HFFc6 (cell line): ENCODE measurements at regions not wholly inside any gene's neighbourhood (a gene's known extent, or its start where the extent isn't known, plus 50 kb on each side); places are given as distances from the start of the nearest gene placed in this dataset.

Experiments used
- DNase-seq: peaks from one replicate; pipeline ENCODE4 v3.0.0-alpha.2; 2018
- H3K27ac Mint-ChIP-seq: 2 replicates; pipeline ENCODE4 v1.8.0; 2020; ENCODE audit warnings: mild to moderate bottlenecking, mixed read lengths
- H3K27me3 Mint-ChIP-seq: 2 replicates; pipeline ENCODE4 v1.8.0; 2021; ENCODE audit warnings: mild to moderate bottlenecking, moderate library complexity, mixed read lengths; ENCODE audit not compliant: insufficient read depth
- H3K36me3 Mint-ChIP-seq: 2 replicates; pipeline ENCODE4 v1.8.0; 2021; ENCODE audit warnings: low read depth, mixed read lengths
- H3K4me1 Mint-ChIP-seq: 2 replicates; pipeline ENCODE4 v1.8.0; 2020; ENCODE audit warnings: low read depth, mixed read lengths
- H3K4me3 Mint-ChIP-seq: 2 replicates; pipeline ENCODE4 v1.8.0; 2020; ENCODE audit warnings: mild to moderate bottlenecking, moderate library complexity, mixed read lengths
- H3K9me3 Mint-ChIP-seq: 2 replicates; pipeline ENCODE4 v1.8.0; 2020; ENCODE audit warnings: mild to moderate bottlenecking, mixed read lengths
- CTCF ChIP-seq: fragments of 200-600 bp; sonication (generic); IDR thresholded peaks from 2 replicates; pipeline ENCODE4 v1.5.0; 2021; ENCODE audit warnings: antibody characterized with exemption, mild to moderate bottlenecking

- peaks cover 13% of the 10 kb centered on the region for H3K27me3 Mint-ChIP-seq
- no peak overlapping the region for H3K4me3 Mint-ChIP-seq
- TF ChIP-seq CTCF = no peak
- no peak overlapping the region for H3K27ac Mint-ChIP-seq
- no peak for DNase-seq
- no peaks in the 10 kb centered on the region for H3K36me3 Mint-ChIP-seq
- no peaks in the 10 kb centered on the region for H3K9me3 Mint-ChIP-seq
- no peaks in the 10 kb centered on the region for H3K4me1 Mint-ChIP-seq
Observed at GRCh38 chr2:128654408-128654807, 335.7 kb upstream of the HS6ST1 start.

DNA sequence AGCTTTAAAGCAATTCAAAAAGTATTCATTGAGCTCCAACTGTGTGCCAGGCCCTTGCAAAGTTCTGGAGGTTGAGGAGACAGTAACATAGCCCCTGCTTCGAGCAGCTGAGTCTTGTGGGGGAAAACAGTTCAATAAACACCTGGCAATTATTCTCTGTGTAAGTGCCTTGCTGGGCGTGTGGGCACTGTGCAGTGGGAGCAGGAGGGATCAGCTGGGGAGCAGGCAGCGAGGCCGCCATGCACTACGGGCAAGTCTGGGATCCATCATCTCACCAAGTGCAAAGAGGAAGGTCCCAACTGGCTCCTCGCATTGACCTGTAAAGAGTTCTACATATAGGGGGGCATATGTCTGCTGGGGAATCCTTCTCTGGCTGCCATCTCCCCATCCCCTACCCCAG lies 342.2 kb upstream of the HS6ST1 start:
- DNase-seq = no peak
- Mint-ChIP-seq H3K4me3 (no peak overlapping the region), H3K27me3 (peaks cover 26% of the 10 kb centered on the region), H3K36me3 (no peaks in the 10 kb centered on the region), H3K4me1 (no peaks in the 10 kb centered on the region), H3K9me3 (no peaks in the 10 kb centered on the region), H3K27ac (no peak overlapping the region)
- TF ChIP-seq CTCF = no peak

GRCh38 chr2:128661311-128661710 lies 342.6 kb upstream of the HS6ST1 start:
- Mint-ChIP-seq H3K4me1 (no peaks in the 10 kb centered on the region), H3K27ac (no peak overlapping the region), H3K4me3 (no peak overlapping the region), H3K9me3 (no peaks in the 10 kb centered on the region), H3K27me3 (peaks cover 30% of the 10 kb centered on the region), H3K36me3 (no peaks in the 10 kb centered on the region)
- no peak for TF ChIP-seq CTCF
- no peak for DNase-seq

DNA sequence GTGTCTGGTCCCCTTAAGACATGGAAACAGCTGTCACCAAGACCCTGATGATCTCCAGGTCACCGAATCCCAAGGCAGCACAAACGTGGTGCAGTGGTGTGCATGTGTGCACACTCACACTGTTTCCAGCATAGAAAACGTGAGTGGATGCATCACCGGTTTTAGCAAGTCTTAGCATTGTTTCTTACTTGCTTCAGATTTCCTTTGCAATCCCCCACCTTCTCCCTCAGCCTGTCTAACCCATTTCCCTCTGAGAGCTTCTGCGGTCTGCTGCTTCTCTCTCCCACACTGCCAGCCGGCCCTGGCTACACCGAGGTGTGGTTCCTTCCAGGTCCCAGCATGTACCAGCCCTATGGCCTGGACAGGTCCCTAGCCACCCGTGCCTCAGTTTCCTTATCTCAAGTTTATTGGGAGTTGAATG lies 343.4 kb upstream of the HS6ST1 start:
- H3K9me3 Mint-ChIP-seq = no peaks in the 10 kb centered on the region
- H3K27ac Mint-ChIP-seq = no peak overlapping the region
- H3K4me3 Mint-ChIP-seq = no peak overlapping the region
- peaks cover 28% of the 10 kb centered on the region for H3K27me3 Mint-ChIP-seq
- H3K36me3 Mint-ChIP-seq = no peaks in the 10 kb centered on the region
- TF ChIP-seq CTCF = no peak
- no peaks in the 10 kb centered on the region for H3K4me1 Mint-ChIP-seq
- no peak for DNase-seq

DNA sequence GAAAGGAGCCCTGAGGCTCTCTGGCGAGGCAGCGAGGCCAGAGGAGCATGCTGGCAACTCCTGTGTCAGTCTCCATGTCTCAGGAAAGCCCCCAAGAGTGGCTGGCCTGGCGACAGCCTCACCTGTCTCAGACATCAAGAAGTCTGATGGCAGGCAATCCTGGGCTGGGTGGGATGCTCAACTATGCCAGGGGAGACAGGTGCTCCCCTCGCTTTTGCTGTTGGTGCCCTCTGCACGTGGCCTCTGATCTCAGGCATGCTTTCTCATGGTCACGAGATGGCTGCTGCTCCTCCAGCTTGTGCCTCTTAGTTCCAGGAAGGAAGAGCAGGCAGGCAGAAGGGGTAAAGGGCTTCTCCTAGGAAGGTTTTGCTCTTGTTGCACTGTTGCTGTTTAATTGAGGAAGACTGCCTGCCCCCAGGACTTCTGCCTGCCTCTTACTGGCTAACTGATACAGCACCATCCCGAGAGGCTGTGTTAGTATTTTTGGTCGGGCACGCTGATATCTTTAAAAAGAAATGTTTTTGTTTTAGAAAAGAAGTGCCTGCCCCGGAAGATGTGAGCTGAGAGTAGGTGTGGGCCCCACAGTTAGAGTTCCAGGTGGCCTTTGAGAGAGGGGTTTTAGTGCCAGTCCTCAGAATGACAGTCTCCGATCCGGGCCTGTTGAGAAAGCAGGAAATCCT lies 344.8 kb upstream of the HS6ST1 start:
- H3K4me1 Mint-ChIP-seq = no peaks in the 10 kb centered on the region
- TF ChIP-seq CTCF = no peak
- no peak overlapping the region for H3K27ac Mint-ChIP-seq
- peaks cover 31% of the 10 kb centered on the region for H3K27me3 Mint-ChIP-seq
- H3K36me3 Mint-ChIP-seq = no peaks in the 10 kb centered on the region
- no peak overlapping the region for H3K4me3 Mint-ChIP-seq
- no peaks in the 10 kb centered on the region for H3K9me3 Mint-ChIP-seq
- DNase-seq = no peak

DNA sequence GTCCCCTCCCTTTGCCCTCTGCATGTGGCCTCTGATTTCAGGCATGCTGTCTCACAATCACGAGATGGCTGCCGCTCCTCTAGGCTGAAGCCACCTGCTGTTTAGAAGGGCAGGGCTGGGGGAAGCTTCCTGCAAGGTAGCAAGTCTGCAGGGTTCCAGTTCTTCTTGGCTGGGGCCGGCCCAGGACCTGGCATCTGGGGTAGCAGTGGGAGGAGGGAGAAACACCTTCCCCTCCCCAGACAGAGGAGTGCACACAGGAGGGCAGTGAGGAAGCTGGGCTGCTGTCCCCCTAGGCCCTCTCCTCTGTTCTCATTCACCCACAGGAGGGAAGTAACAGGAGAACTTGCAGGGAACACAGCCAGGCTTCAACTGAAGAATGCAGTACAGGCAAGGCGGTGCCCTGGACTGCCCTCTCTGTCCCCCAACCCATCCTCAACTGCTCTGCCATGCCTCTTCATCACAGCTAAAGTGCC lies 345.9 kb upstream of the HS6ST1 start:
- no peaks in the 10 kb centered on the region for H3K4me1 Mint-ChIP-seq
- no peak for TF ChIP-seq CTCF
- H3K36me3 Mint-ChIP-seq = no peaks in the 10 kb centered on the region
- H3K9me3 Mint-ChIP-seq = no peaks in the 10 kb centered on the region
- H3K27ac Mint-ChIP-seq = no peak overlapping the region
- DNase-seq = no peak
- peaks cover 25% of the 10 kb centered on the region for H3K27me3 Mint-ChIP-seq
- H3K4me3 Mint-ChIP-seq = no peak overlapping the region
